Right renal pelvis (tissue), 4 donors: ENCODE measurements at regions not wholly inside any gene's neighbourhood (a gene's known extent, or its start where the extent isn't known, plus 50 kb on each side); places are given as distances from the start of the nearest gene placed in this dataset.
"Not testable (repeated sequence)": the region's sequence is repeated elsewhere in the genome, so short reads cannot be mapped to it uniquely, and the experiment has no call there.

ENCODE experiments used
- DNase-seq, 4 donors: peaks; one replicate each; pipeline ENCODE4 v3.0.0-alpha.2; 2013; ENCODE audit warnings: low read depth in 4 of 4, low spot score in 3 of 4, missing footprints in 1 of 4

- no peak for DNase-seq
These were observed 1666.8 kb upstream of the TMEFF2 start for GRCh38 chr2:193861557-193861956.

DNA sequence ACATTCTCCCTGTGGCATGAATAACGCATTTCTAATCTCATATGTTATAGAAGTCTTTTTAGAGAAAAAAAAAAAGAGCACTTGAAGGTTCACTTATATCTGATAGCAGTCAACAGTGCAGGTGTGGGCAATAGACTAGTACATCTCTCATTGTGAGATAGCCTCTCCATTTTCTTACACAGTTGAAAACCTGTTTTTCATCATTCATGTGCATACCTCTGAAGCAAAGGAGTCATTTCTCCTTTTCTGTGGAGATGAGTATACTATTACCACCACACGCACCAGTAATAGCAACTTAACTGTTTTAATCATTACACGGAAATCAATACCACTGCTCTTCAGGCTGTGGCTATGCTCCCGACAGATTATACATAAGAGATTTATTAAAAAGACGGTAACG lies 1653.3 kb upstream of the TMEFF2 start:
- no peak for DNase-seq

DNA sequence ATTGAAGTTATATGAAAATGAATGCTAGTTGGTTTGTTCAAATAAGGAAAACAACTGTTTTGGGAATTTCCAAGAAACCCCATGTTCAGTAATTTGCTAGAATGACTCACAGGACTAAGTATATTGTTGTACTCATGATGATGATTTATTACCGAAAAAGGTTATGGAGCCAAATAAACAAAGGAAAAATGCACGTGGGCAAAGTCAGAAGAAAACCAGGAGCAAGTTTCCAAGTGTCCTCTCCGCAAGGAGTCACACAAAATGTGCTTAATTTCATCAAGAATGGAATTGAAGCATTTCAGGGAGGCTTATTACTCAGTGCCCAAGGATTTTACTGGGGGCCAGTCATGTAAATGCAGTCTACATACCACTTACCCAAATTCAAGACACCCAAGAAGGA lies 1652.4 kb upstream of the TMEFF2 start:
- DNase-seq = no peak

- no peak for DNase-seq
These were observed 1650.9 kb upstream of the TMEFF2 start for GRCh38 chr2:193845604-193846003.

GRCh38 chr2:193843675-193844074 lies 1648.9 kb upstream of the TMEFF2 start:
- DNase-seq = no peak

DNA sequence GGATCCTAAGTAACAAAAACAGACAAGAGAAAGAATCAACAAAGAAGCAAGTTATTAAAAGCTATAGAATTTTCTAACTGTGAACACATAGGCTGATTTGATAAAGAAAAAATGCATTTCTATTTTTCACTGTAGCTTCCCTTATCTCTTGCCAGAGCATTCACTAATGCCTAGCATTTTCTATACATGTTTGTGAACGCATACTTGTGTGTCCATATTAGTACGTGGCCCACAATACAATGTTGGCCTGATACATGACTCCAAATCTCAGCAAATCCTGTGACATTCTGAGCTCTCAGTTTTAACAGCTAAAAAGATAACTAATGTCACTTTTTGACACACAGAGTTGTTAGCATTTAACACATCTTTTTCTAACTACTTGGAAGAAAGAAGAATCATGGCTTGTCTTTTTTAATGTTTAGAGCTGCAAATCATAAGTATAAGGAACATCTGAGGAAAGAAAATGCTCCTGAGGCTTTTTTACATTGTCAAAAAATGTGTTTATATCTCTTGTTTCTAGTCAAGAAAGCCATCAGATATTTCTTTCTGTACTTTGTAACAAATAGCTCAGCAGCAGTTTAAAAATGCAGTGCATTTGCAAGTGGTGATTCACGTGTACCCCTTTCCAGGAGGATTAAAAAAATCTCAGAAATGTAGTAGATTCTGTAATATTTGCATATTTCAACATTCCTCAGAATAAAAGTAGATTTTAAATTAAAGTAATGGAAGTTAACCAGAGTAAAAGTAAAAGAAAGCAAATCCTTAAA lies 1646.8 kb upstream of the TMEFF2 start:
- no peak for DNase-seq

GRCh38 chr2:193837111-193837738 lies 1642.5 kb upstream of the TMEFF2 start:
- no peak for DNase-seq

- not testable (repeated sequence) for DNase-seq
These were observed 1641.8 kb upstream of the TMEFF2 start for GRCh38 chr2:193836424-193837006.

DNA sequence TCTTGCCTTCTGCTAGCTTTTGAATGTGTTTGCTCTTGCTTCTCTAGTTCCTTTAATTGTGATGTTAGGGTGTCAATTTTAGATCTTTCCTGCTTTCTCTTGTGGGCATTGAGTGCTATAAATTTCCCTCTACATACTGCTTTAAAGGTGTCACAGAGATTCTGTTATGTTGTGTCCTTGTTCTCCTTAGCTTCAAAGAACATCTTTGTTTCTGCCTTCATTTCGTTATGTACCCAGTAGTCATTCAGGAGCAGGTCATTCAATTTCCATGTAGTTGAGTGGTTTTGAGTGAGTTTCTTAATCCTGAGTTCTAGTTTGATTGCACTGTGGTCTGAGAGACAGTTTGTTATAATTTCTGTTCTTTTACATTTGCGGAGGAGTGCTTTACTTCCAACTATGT lies 1639.2 kb upstream of the TMEFF2 start:
- not testable (repeated sequence) for DNase-seq

DNA sequence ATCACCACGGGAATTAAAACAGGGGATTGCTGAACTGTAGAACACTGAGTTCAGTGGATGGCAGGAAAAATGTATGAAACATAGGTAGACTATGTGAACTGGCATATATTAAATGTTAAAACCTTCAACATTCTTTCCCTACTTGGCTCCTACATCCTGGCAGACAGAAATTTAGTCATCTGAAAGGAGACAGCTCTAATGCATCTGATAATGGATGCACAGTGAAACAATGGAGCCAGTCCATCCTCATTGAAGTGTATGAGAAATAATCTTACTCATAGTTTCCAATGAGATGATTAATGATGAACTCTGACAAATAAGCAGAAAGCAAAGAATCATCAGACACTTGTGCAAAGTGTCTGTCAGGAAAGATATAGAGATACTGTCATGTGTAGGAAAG lies 1629.7 kb upstream of the TMEFF2 start:
- no peak for DNase-seq

GRCh38 chr2:193818801-193819499 lies 1624.2 kb upstream of the TMEFF2 start:
- DNase-seq = no peak

DNA sequence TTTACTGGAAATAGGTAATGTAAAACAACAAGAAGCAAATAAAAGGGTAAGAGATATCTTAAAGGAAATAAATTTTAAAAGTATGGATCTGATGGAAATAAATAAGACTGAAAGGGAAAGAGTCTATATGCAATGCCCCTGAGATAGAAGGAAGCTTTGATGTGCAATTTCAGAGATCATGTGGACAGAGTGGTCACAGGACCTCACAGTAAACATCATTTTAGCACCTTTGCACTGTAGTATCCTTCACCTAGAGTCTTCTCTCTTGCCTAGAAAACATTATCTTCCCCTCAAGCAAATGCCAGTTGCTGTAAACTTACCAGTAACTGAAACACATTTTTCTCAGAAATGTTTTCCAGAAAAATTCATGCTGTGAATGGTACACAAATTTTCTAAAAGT lies 1621.3 kb upstream of the TMEFF2 start:
- DNase-seq = no peak

DNA sequence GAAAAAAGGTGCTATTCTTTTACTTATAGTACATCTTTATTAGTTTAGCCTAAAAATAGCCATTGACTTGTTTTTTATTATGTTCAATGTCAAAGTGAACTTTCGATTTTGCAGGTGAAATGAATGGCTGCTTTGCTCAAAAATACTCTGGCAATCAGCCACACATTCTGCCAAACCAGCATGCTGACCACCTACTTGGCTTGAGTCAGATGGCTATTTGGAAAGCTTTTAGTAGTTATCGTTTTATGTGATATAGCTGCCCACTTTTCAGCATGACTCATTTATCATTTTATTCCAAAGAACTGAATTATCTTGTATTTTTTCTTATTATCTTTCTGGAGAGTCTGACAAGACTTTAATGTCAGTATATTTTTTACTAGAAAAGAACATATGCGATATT lies 1615.8 kb upstream of the TMEFF2 start:
- DNase-seq = no peak

GRCh38 chr2:193808877-193809276 lies 1614.1 kb upstream of the TMEFF2 start:
- no peak for DNase-seq

- no peak for DNase-seq
These were observed 1611.5 kb upstream of the TMEFF2 start for GRCh38 chr2:193806088-193806774.

- no peak for DNase-seq
These were observed 1602.1 kb upstream of the TMEFF2 start for GRCh38 chr2:193796847-193797246.

GRCh38 chr2:193793914-193794313 lies 1599.2 kb upstream of the TMEFF2 start:
- DNase-seq = no peak

DNA sequence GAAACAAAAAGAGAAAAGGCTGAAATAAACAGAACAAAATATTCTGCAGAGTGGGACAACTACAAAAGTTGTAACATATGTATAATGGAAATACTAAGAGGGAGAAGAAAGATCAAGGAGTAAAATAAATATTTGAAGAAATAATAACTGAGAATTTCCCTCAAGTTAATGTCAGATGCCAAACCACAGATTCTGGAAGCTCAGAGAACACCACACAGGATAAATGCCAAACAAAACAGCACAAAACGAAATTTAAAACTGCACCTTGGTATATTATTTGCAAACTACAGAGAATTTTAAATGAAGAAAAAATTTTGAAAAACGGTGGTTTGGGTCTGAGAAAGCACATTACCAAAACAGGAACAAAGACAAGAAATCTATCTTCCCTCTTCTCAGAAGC lies 1588.9 kb upstream of the TMEFF2 start:
- DNase-seq = no peak

DNA sequence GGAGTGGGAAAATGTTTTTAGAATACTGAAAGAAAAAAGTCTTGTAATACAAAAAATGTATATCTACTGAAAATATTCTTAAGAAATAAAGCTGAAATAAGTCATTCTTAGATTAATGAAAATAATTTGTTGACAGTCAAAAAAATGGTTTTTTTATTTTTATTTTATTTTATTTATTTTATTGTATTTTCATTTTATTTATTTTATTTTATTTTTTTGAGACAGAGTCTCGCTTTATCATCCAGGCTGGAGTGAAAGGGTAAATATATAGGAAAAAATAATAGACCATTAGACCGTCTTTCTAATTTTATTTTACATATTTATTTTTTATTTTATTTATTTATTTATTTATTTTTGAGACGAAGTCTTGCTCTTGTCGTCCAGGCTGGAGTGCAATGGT lies 1583.6 kb upstream of the TMEFF2 start:
- no peak for DNase-seq

DNA sequence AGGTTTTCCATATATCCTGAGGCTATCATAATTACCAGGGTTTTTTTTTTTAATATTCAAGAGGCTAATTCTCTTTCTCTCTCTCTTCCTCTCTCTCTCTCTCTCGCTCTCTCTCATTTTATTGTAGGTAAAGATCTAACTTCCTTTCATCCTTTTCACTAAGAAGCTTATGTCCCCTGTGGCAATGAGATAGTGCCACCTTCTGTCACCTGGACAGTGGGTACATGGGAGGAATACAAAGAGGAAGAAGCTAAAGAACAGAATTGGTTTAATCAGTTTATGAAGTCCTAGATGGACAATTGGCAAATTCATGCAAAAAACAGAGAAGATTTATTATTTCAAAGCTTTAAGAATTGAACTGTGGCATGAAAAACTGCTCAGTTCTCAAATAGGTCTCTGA lies 1582.3 kb upstream of the TMEFF2 start:
- DNase-seq = no peak

- no peak for DNase-seq
These were observed 1579.4 kb upstream of the TMEFF2 start for GRCh38 chr2:193774166-193774565.
